K562 (cell line): ENCODE measurements at regions not wholly inside any gene's neighbourhood (a gene's known extent, or its start where the extent isn't known, plus 50 kb on each side); places are given as distances from the start of the nearest gene placed in this dataset.

Source experiments
- BDP1 ChIP-seq: IDR thresholded peaks from 3 replicates; pipeline ENCODE4 v1.6.1; 2011; ENCODE audit not compliant: insufficient read length, insufficient read depth
- CTBP1 ChIP-seq: fragments of 450-650 bp; IDR thresholded peaks from 2 replicates; pipeline ENCODE4 v1.6.1; 2016; ENCODE audit warnings: borderline replicate concordance
- CTCF ChIP-seq, 3 experiments: IDR thresholded peaks in 2 of 3; conservative IDR thresholded peaks in 1 of 3; 2 replicates each; pipeline ENCODE4 v1.5.1; 2011 to 2012; ENCODE audit warnings: low read length in 3 of 3, mild to moderate bottlenecking in 3 of 3, control low read depth in 2 of 3, improper control_type of control experiment in 1 of 3, inconsistent platforms in 1 of 3, low read depth in 1 of 3, mixed read lengths in 1 of 3, moderate library complexity in 1 of 3; ENCODE audit not compliant: insufficient read depth in 2 of 3
- FOS ChIP-seq: IDR thresholded peaks from 3 replicates; pipeline ENCODE4 v1.6.1; 2011; ENCODE audit not compliant: insufficient read length; ENCODE audit errors: extremely low read depth
- FUS ChIP-seq: fragments of 200-400 bp; formaldehyde crosslinking; optimal IDR thresholded peaks from 2 replicates; pipeline ENCODE3; 2017; ENCODE audit warnings: low read depth, low read length
- GATAD2B ChIP-seq: fragments of 450-650 bp; IDR thresholded peaks from 2 replicates; pipeline ENCODE4 v1.6.1; 2017; ENCODE audit warnings: mild to moderate bottlenecking, borderline replicate concordance
- HES1 ChIP-seq: fragments of 450-650 bp; IDR thresholded peaks from 2 replicates; pipeline ENCODE4 v1.6.1; 2016; ENCODE audit warnings: low read depth, mild to moderate bottlenecking, moderate library complexity
- KLF10 ChIP-seq: fragments of 250-450 bp; sonication (Bioruptor Pico); IDR thresholded peaks from 2 replicates; pipeline ENCODE4 v1.6.1; 2021; ENCODE audit warnings: matching md5 sums
- MAFF ChIP-seq: IDR thresholded peaks from 2 replicates; pipeline ENCODE4 v1.6.1; 2012; ENCODE audit warnings: low read length, improper control_type of control experiment
- MAFG ChIP-seq: fragments of 450-650 bp; conservative IDR thresholded peaks from 2 replicates; pipeline ENCODE4 v1.6.1; 2016; ENCODE audit warnings: missing genetic modification characterization, missing compliant biosample characterization
- MAFK ChIP-seq: IDR thresholded peaks from 2 replicates; pipeline ENCODE4 v1.6.1; 2011; ENCODE audit warnings: low read length, improper control_type of control experiment
- MCM5 ChIP-seq: fragments of 450-650 bp; IDR thresholded peaks from 2 replicates; pipeline ENCODE4 v1.6.1; 2016; ENCODE audit warnings: low read depth
- RBM22 ChIP-seq: fragments of 200-400 bp; formaldehyde crosslinking; IDR thresholded peaks from 2 replicates; pipeline ENCODE4 v1.6.1; 2018; ENCODE audit warnings: low read length, low read depth; ENCODE audit not compliant: poor library complexity, severe bottlenecking
- REST ChIP-seq, 2 experiments: fragments of 450-650 bp; formaldehyde crosslinking in 1 of 2; IDR thresholded peaks; 2 replicates each; pipeline versions ENCODE4 v1.4.0 to v1.6.1; 2014 to 2020; ENCODE audit warnings: mild to moderate bottlenecking in 2 of 2, borderline replicate concordance in 1 of 2, low read depth in 1 of 2
- RFX7 ChIP-seq: fragments of 250-450 bp; sonication (Bioruptor Pico); IDR thresholded peaks from 2 replicates; pipeline ENCODE4 v1.5.1; 2021; ENCODE audit warnings: mild to moderate bottlenecking
- SAP30 ChIP-seq: fragments of 200-600 bp; sonication (generic); IDR thresholded peaks from 2 replicates; pipeline ENCODE4 v1.6.1; 2012; ENCODE audit warnings: borderline replicate concordance, low read depth, mild to moderate bottlenecking, moderate library complexity, low read length, control low read depth, inconsistent platforms; ENCODE audit not compliant: insufficient read depth, poor library complexity, severe bottlenecking
- ZNF316 ChIP-seq: fragments of 450-650 bp; IDR thresholded peaks from 2 replicates; pipeline ENCODE4 v1.6.1; 2016
- ZNF445 ChIP-seq: fragments of 250-450 bp; sonication (Bioruptor Pico); IDR thresholded peaks from 2 replicates; pipeline ENCODE4 v1.4.0; 2020; ENCODE audit warnings: low read depth, mild to moderate bottlenecking, moderate library complexity
- ZNF561 ChIP-seq: fragments of 450-650 bp; formaldehyde crosslinking; conservative IDR thresholded peaks from 2 replicates; pipeline ENCODE4 v1.4.0; 2020; ENCODE audit warnings: mild to moderate bottlenecking, moderate library complexity
- ZNF778 ChIP-seq: fragments of 450-650 bp; formaldehyde crosslinking; IDR thresholded peaks from 2 replicates; pipeline ENCODE4 v1.4.0; 2020; ENCODE audit warnings: mild to moderate bottlenecking, moderate library complexity

DNA sequence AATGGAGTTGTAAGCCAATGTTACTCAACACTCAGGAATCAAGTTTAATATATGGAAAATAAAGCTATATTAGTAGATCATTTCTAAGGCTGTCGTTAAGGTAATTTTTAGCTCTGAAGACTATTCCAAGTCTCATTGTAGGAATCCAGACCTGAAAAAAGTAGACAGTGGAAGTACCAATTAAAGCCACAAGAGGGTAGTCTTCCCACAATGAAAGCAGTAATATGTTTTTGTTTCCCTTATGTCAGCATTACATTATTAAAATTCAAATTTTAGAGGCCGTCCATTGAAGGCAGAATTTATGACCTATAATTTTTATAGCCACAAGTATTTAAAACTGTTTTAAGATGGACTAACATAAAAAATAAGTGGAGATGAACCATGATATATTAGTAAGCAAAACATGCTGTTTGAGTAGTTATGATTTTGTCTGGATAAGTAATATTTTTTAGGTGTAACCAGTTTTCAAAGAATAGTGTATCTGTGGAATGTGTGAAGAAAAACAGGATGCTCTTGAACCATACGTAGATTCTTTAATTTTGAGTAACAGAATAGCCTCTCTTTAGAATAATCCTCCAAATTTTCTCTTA, 372.6 kb upstream of the TECRL start (continued):
- TF ChIP-seq HES1 = no peak
- TF ChIP-seq FOS = no peak
- peak in 2 of 3 experiments; percentile 25 to 49; a peak in 2 of 6 replicates for TF ChIP-seq CTCF (IDR thresholded peaks at IDR 0.05 in 2 of 3, conservative IDR thresholded peaks at IDR 0.05 in 1 of 3; ENCODE audit: insufficient read depth in 2 of 3, low read depth in 1 of 3, low read length in 3 of 3)
- TF ChIP-seq RBM22 = no peak
- no peak for TF ChIP-seq CTBP1
- no peak for TF ChIP-seq ZNF561
- no peak for TF ChIP-seq KLF10
- peak; percentile 16; the same call in 1 of the 2 replicates for TF ChIP-seq REST (IDR thresholded peaks at IDR 0.05; ENCODE audit: borderline replicate concordance)
- no peak for TF ChIP-seq REST (CRISPR knock-in tag; IDR thresholded peaks at IDR 0.05; ENCODE audit: low read depth)
- TF ChIP-seq MAFG (tag) = 0 out of 2 replicates have a peak, but pooled peaks have one; percentile 24
- TF ChIP-seq ZNF316 = peak; percentile 56
- no peak for TF ChIP-seq RFX7 (CRISPR knock-in tag)
- peak; percentile 65 for TF ChIP-seq MAFF
- no peak for TF ChIP-seq BDP1
- no peak for TF ChIP-seq GATAD2B
- TF ChIP-seq ZNF445 (CRISPR knock-in tag) = no peak
- peak; percentile 58; the same call in 1 of the 2 replicates for TF ChIP-seq MAFK
- TF ChIP-seq SAP30 = no peak
- no peak for TF ChIP-seq MCM5
- TF ChIP-seq ZNF778 (CRISPR knock-in tag) = no peak
- no peak for TF ChIP-seq FUS
